ENCODE measurements at regions not wholly inside any gene's neighbourhood (a gene's known extent, or its start where the extent isn't known, plus 50 kb on each side); places are given as distances from the start of the nearest gene placed in this dataset.

GRCh38 chr13:57946361-57946760, 314.8 kb downstream of the PCDH17 start (continued):
- TF ChIP-seq ZNF430 (CRISPR knock-in tag; IDR thresholded peaks at IDR 0.05): no peak
- TF ChIP-seq TCF7L2 (IDR thresholded peaks at IDR 0.05; ENCODE audit: low read depth, low read length): no peak
- no peak for TF ChIP-seq FOXO4 (CRISPR knock-in tag; conservative IDR thresholded peaks at IDR 0.05)

- Histone ChIP-seq H3K27ac (ENCODE audit: extremely low read length, insufficient read depth, low read length) (no peak overlapping the region), H3K36me3 (replicated peaks in 1 of 2; ENCODE audit: control insufficient read depth in 1 of 2, insufficient read depth in 2 of 2, low read length in 2 of 2) (no peaks in the 10 kb centered on the region), H3K9me3 (ENCODE audit: low read length) (peaks cover 75% of the 10 kb centered on the region), H4K20me1 (ENCODE audit: insufficient read depth, low read length) (no peaks in the 10 kb centered on the region), H3K4me3 (replicated peaks in 1 of 3; ENCODE audit: insufficient read depth in 1 of 3, low read depth in 2 of 3, low read length in 3 of 3) (no peak overlapping the region), H3K4me1 (ENCODE audit: insufficient read depth, low read length) (no peaks in the 10 kb centered on the region), H3K27me3 (ENCODE audit: control insufficient read depth in 1 of 2, insufficient read depth in 2 of 2, low read length in 2 of 2) (no peaks in the 10 kb centered on the region), H3K79me2 (ENCODE audit: insufficient read depth, low read length) (no peaks in the 10 kb centered on the region), H3K9ac (ENCODE audit: insufficient read depth, low read depth, low read length) (no peak overlapping the region), H3K4me2 (ENCODE audit: low read depth, low read length) (no peak overlapping the region), H2AFZ (ENCODE audit: low read length) (no peak overlapping the region)
- intact Hi-C loops (cut with micrococcal nuclease; ENCODE audit: unreplicated experiment): no loop called here
- no TSS peak for BruUV-seq (replicated peaks)
- POLR2A ChIA-PET: no interaction called here
- in situ Hi-C loops (cut with HindIII; ENCODE audit: extremely low pct_ligation_motif_present, low pct_unique_long_range_greater_than_20kb): no loop called here
- DNase-seq (ENCODE audit: low spot score): no peak
- CTCF ChIA-PET (ENCODE audit: low intra/inter-chr PET ratio, low total read pairs): no interaction called here
- no peak for FAIRE-seq
- 7% methylated on average over 3 of the region's 3 CpGs for WGBS (ENCODE audit: low lambda C conversion rate)
- ATAC-seq: no peak
- TF ChIP-seq HMG20A (CRISPR knock-in tag; IDR thresholded peaks at IDR 0.05; ENCODE audit: borderline replicate concordance) (no peak), FOXA1 (IDR thresholded peaks at IDR 0.05) (no peak), FOXA1 (CRISPR knock-in tag; IDR thresholded peaks at IDR 0.05) (no peak), AGO1 (IDR thresholded peaks at IDR 0.05; ENCODE audit: low read depth, low read length, poor library complexity, severe bottlenecking) (no peak), MYPOP (CRISPR knock-in tag; IDR thresholded peaks at IDR 0.05) (no peak), ZNF704 (CRISPR knock-in tag; IDR thresholded peaks at IDR 0.05; ENCODE audit: borderline replicate concordance) (no peak), YY1 (IDR thresholded peaks at IDR 0.05; ENCODE audit: insufficient read depth, insufficient replicate concordance, low read depth, low read length) (no peak), ZNF780A (CRISPR knock-in tag; IDR thresholded peaks at IDR 0.05) (no peak), ZNF207 (IDR thresholded peaks at IDR 0.05; ENCODE audit: borderline replicate concordance) (no peak), ZNF646 (CRISPR knock-in tag; IDR thresholded peaks at IDR 0.05) (no peak), U2AF1 (optimal IDR thresholded peaks at IDR 0.05; ENCODE audit: low read depth, low read length) (no peak), ZNF331 (CRISPR knock-in tag; IDR thresholded peaks at IDR 0.05) (no peak)
Measured at GRCh38 chr13:57948884-57949283, 317.3 kb downstream of the PCDH17 start.

Data from HepG2 (cell line).